ENCODE measurements at regions not wholly inside any gene's neighbourhood (a gene's known extent, or its start where the extent isn't known, plus 50 kb on each side); places are given as distances from the start of the nearest gene placed in this dataset.

- DNase-seq (ENCODE audit: low read depth) = no peak
- TF ChIP-seq CTCF (IDR thresholded peaks at IDR 0.05; ENCODE audit: insufficient read depth, low read depth, low read length, missing control alignments) = no peak
- no peak overlapping the region for H3K4me3 ChIP-seq (ENCODE audit: low read depth, low read length)
These were observed 210.8 kb upstream of the POU3F1 start for GRCh38 chr1:38257374-38257773.

- DNase-seq (ENCODE audit: low read depth) = no peak
- no peak for TF ChIP-seq CTCF (IDR thresholded peaks at IDR 0.05; ENCODE audit: insufficient read depth, low read depth, low read length, missing control alignments)
These were observed 209.5 kb upstream of the POU3F1 start for GRCh38 chr1:38256072-38256471.

GRCh38 chr1:38253314-38253713 lies 206.7 kb upstream of the POU3F1 start:
- H3K4me3 ChIP-seq (ENCODE audit: low read depth, low read length) = no peak overlapping the region
- no peak for DNase-seq (ENCODE audit: low read depth)
- no peak for TF ChIP-seq CTCF (IDR thresholded peaks at IDR 0.05; ENCODE audit: insufficient read depth, low read depth, low read length, missing control alignments)

More at GRCh38 chr1:38256072-38256471, 209.5 kb upstream of the POU3F1 start:
- H3K4me3 ChIP-seq (ENCODE audit: low read depth, low read length) = no peak overlapping the region

- DNase-seq (ENCODE audit: low read depth) = no peak
- no peak overlapping the region for H3K4me3 ChIP-seq (ENCODE audit: low read depth, low read length)
- TF ChIP-seq CTCF (IDR thresholded peaks at IDR 0.05; ENCODE audit: insufficient read depth, low read depth, low read length, missing control alignments) = no peak
These were observed 203.8 kb upstream of the POU3F1 start for GRCh38 chr1:38250356-38250755.

GRCh38 chr1:38249001-38249400 lies 202.4 kb upstream of the POU3F1 start:
- TF ChIP-seq CTCF (IDR thresholded peaks at IDR 0.05; ENCODE audit: insufficient read depth, low read depth, low read length, missing control alignments) = no peak
- DNase-seq (ENCODE audit: low read depth) = no peak
- H3K4me3 ChIP-seq (ENCODE audit: low read depth, low read length) = no peak overlapping the region

GRCh38 chr1:38246955-38247952 lies 200.7 kb upstream of the POU3F1 start:
- no peak for TF ChIP-seq CTCF (IDR thresholded peaks at IDR 0.05; ENCODE audit: insufficient read depth, low read depth, low read length, missing control alignments)
- DNase-seq (ENCODE audit: low read depth) = no peak
- no peak overlapping the region for H3K4me3 ChIP-seq (ENCODE audit: low read depth, low read length)

Measured in GM12865 (cell line).